ENCODE measurements at regions not wholly inside any gene's neighbourhood (a gene's known extent, or its start where the extent isn't known, plus 50 kb on each side); places are given as distances from the start of the nearest gene placed in this dataset.
"Not testable (repeated sequence)": the region's sequence is repeated elsewhere in the genome, so short reads cannot be mapped to it uniquely, and the experiment has no call there.

- TF ChIP-seq CTCF (IDR thresholded peaks at IDR 0.05; ENCODE audit: low read length, missing control alignments): no peak
- H3K4me3 ChIP-seq (replicated peaks; ENCODE audit: low read depth, low read length): no peak overlapping the region
- no peak for DNase-seq (ENCODE audit: low read depth)
Measured at GRCh38 chr1:238384381-238384780, 493.7 kb upstream of the ZP4 start.

GRCh38 chr1:238380167-238380566 is 489.4 kb upstream of the ZP4 start:
- DNase-seq (ENCODE audit: low read depth): no peak
- H3K4me3 ChIP-seq (replicated peaks; ENCODE audit: low read depth, low read length): no peak overlapping the region
- no peak for TF ChIP-seq CTCF (IDR thresholded peaks at IDR 0.05; ENCODE audit: low read length, missing control alignments)

DNA sequence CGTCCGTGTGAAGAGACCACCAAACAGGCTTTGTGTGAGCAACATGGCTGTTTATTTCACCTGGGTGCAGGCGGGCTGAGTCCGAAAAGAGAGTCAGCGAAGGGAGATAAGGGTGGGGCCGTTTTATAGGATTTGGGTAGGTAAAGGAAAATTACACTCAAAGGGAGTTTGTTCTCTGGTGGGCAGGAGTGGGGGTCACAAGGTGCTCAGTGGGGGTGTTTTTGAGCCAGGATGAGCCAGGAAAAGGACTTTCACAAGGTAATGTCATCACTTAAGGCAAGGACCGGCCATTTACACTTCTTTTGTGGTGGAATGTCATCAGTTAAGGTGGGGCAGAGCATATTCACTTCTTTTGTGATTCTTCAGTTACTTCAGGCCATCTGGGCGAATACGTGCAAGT is 488.7 kb upstream of the ZP4 start:
- H3K4me3 ChIP-seq (replicated peaks; ENCODE audit: low read depth, low read length); DNase-seq (ENCODE audit: low read depth): not testable (repeated sequence)

DNA sequence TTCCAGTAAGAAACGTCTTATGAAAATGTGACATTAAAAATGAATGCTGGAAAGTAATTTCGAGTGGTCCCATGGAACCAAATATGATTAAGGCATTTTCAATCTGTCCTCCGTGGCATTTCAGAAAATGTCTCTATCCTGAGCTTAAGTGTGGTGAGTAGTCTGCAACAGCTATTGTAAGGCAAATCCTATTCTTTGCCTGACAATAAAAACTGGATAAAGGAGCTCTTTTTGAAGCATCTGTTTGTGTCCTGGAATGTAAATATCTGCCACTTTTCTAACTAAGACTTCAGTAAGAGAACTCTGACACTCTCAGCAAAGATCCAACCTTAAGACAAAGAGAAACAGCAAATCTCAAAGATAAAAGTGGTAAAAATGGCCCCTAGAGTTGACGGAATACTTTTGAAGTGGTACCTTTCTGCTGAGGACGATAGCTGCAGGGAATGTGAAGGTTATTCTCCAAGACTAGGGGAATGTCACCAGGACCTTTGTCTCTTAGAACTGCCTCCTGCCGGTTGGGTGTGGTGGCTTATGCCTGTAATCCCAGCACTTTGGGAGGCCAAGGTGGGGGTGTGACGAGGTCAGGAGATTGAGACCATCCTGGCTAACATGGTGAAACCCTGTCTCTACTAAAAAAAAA is 486.7 kb upstream of the ZP4 start:
- no peak for DNase-seq (ENCODE audit: low read depth)
- TF ChIP-seq CTCF (IDR thresholded peaks at IDR 0.05; ENCODE audit: low read length, missing control alignments): no peak
- no peak overlapping the region for H3K4me3 ChIP-seq (replicated peaks; ENCODE audit: low read depth, low read length)

DNA sequence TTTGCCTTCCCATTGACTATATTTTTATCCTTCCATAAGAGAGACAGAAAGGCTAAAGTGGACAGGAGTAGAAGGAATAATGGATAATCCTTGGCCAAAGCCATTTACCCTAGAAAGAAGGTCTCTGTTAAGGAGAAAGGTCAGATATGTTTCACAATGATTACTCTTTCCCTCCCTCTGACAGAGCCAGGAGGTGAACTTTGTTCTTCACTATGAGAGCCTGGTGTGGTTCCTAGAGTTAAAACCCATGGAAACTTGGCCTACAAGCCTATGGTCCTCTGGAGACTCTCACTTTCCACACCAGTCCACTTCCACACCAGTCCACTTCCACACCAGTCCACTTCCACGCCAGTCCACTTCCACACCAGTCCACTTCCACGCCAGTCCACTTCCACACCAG is 479.9 kb upstream of the ZP4 start:
- H3K4me3 ChIP-seq (replicated peaks; ENCODE audit: low read depth, low read length): no peak overlapping the region
- DNase-seq (ENCODE audit: low read depth): no peak
- TF ChIP-seq CTCF (IDR thresholded peaks at IDR 0.05; ENCODE audit: low read length, missing control alignments): no peak

GRCh38 chr1:238364214-238364892 is 473.6 kb upstream of the ZP4 start:
- no peak for TF ChIP-seq CTCF (IDR thresholded peaks at IDR 0.05; ENCODE audit: low read length, missing control alignments)
- no peak for DNase-seq (ENCODE audit: low read depth)
- H3K4me3 ChIP-seq (replicated peaks; ENCODE audit: low read depth, low read length): no peak overlapping the region

DNA sequence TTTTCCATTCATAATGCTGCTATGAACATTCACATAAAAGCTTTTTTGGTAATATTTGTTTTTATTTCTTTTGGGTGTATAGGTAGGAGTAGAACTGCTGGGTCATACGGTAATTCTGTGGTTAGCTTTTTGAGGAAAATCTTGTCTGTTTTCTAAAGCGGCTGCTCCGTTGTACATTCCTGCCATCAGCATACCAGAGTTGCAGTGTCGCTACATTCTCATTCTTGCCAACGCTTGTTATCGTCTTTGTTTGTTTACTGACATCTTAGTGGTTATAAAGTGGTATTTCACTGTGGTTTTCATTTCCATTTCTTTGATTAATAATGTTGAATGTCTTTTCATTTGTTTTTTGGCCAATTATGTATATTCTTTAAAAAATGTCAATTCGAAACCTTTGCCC is 469.8 kb upstream of the ZP4 start:
- no peak overlapping the region for H3K4me3 ChIP-seq (replicated peaks; ENCODE audit: low read depth, low read length)
- DNase-seq (ENCODE audit: low read depth): no peak
- no peak for TF ChIP-seq CTCF (IDR thresholded peaks at IDR 0.05; ENCODE audit: low read length, missing control alignments)

Data from fibroblast of pulmonary artery (primary cell).